ENCODE measurements at regions not wholly inside any gene's neighbourhood (a gene's known extent, or its start where the extent isn't known, plus 50 kb on each side); places are given as distances from the start of the nearest gene placed in this dataset.

DNA sequence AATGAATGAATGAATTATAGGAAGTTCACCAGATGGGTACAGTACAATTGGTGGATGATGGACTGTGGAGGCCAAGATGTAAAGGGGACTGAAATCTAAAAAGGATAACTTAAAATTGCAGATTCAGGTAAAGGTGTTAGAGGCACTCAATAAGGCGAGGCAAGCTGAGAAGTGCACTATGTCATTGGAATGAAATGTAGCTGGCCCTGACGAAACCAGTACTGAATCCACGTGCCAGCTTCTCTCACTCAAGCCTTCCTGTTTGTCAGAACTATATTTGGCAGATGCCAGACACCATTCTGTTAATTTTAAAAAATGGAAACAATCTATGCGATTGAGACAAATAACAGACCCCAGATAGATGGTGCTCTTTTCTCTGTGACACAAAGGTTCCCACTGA, 1039.1 kb upstream of the TENM3 start:
- no peaks in the 10 kb centered on the region for H3K36me3 Mint-ChIP-seq (ENCODE audit: insufficient read depth)
- peaks cover 25% of the 10 kb centered on the region for H3K9me3 Mint-ChIP-seq
- no peak overlapping the region for H3K4me3 Mint-ChIP-seq
- no peaks in the 10 kb centered on the region for H3K27me3 Mint-ChIP-seq
- H3K4me1 Mint-ChIP-seq: no peaks in the 10 kb centered on the region
- no peak overlapping the region for H3K27ac Mint-ChIP-seq (ENCODE audit: low read depth)
- DNase-seq (ENCODE audit: low spot score in 2 of 2) (no peak), ATAC-seq (replicated peaks; ENCODE audit: extremely low read depth, poor library complexity, severe bottlenecking) (no peak)

DNA sequence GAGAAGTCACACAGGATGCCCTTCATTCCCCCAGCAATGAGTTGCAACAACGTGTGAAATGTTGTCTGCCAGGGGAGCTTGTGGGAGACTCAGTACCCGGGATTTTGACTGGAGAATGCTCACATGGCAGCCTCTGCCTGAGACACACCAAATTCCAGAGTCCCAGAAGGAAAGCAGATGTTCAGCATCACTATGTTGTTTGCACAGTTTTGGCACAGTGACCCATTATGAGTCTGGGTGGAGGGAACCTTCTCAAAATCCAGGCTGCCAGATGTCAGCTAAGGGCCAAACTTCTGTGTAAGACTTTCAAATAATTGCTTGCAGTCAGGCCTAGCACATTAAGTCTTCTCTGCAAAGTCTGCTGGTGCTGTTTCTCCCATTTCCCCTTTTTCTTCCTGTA, 1029.7 kb upstream of the TENM3 start:
- Mint-ChIP-seq H3K4me1 (no peaks in the 10 kb centered on the region), H3K4me3 (no peak overlapping the region), H3K36me3 (ENCODE audit: insufficient read depth) (no peaks in the 10 kb centered on the region), H3K27ac (ENCODE audit: low read depth) (no peak overlapping the region), H3K9me3 (peaks cover 20% of the 10 kb centered on the region), H3K27me3 (no peaks in the 10 kb centered on the region)
- DNase-seq (ENCODE audit: low spot score in 2 of 2) (no peak), ATAC-seq (replicated peaks; ENCODE audit: extremely low read depth, poor library complexity, severe bottlenecking) (no peak)

DNA sequence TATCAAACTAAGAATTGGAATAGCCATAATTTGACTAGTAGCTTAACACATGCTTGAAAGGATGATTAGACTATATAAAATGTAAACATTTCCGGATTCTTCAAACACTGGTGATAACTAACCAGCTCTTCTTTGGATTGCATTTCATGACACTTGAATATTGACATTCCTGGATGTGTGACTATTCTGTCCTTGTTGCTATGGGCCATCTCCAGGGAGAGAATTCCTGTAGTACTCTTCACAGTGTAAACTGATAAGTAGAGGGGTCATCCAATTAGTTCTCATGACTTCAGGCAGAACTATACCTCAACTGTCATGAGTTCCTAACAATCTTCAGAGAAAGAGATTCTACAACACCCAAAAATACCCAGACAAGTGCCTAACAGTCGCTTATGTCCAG, 1026.7 kb upstream of the TENM3 start:
- no peak for ATAC-seq (replicated peaks; ENCODE audit: extremely low read depth, poor library complexity, severe bottlenecking)
- peaks cover 17% of the 10 kb centered on the region for H3K9me3 Mint-ChIP-seq
- H3K27me3 Mint-ChIP-seq: no peaks in the 10 kb centered on the region
- no peak overlapping the region for H3K27ac Mint-ChIP-seq (ENCODE audit: low read depth)
- DNase-seq (ENCODE audit: low spot score in 2 of 2): no peak
- no peak overlapping the region for H3K4me3 Mint-ChIP-seq
- no peaks in the 10 kb centered on the region for H3K4me1 Mint-ChIP-seq
- H3K36me3 Mint-ChIP-seq (ENCODE audit: insufficient read depth): no peaks in the 10 kb centered on the region

- ATAC-seq (replicated peaks; ENCODE audit: extremely low read depth, poor library complexity, severe bottlenecking) (no peak), DNase-seq (ENCODE audit: low spot score in 2 of 2) (no peak)
- Mint-ChIP-seq H3K9me3 (peaks cover 9% of the 10 kb centered on the region), H3K27me3 (no peaks in the 10 kb centered on the region), H3K4me3 (no peak overlapping the region), H3K27ac (ENCODE audit: low read depth) (no peak overlapping the region), H3K36me3 (ENCODE audit: insufficient read depth) (no peaks in the 10 kb centered on the region), H3K4me1 (no peaks in the 10 kb centered on the region)
Observed at GRCh38 chr4:181219783-181220416, 1023.3 kb upstream of the TENM3 start.

DNA sequence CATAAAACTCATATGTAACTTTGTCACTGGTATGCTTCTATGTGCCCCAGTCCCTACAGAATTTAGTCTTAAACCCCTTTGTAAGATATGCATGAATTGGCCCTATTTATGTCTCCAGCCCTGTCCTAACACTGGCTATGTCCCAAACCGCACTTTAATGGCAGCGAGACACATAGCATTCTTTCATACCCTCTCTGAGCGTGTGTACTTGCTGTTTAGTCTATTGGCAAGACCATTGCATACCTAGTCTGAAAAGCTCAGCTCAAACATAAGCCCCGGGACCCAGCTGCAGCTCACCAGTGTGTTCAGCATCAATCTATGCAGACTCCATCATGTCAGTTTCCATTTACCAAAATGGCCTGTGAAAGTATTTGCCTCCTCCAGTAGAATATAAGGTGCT, 1018.4 kb upstream of the TENM3 start:
- H3K27ac Mint-ChIP-seq (ENCODE audit: low read depth): no peak overlapping the region
- no peak for DNase-seq (ENCODE audit: low spot score in 2 of 2)
- ATAC-seq (replicated peaks; ENCODE audit: extremely low read depth, poor library complexity, severe bottlenecking): no peak
- no peaks in the 10 kb centered on the region for H3K4me1 Mint-ChIP-seq
- no peaks in the 10 kb centered on the region for H3K36me3 Mint-ChIP-seq (ENCODE audit: insufficient read depth)
- H3K4me3 Mint-ChIP-seq: no peak overlapping the region
- H3K9me3 Mint-ChIP-seq: peaks cover 12% of the 10 kb centered on the region
- no peaks in the 10 kb centered on the region for H3K27me3 Mint-ChIP-seq

- Mint-ChIP-seq H3K27me3 (no peaks in the 10 kb centered on the region), H3K4me1 (no peaks in the 10 kb centered on the region), H3K27ac (ENCODE audit: low read depth) (no peak overlapping the region), H3K9me3 (peaks cover 12% of the 10 kb centered on the region), H3K36me3 (ENCODE audit: insufficient read depth) (no peaks in the 10 kb centered on the region), H3K4me3 (no peak overlapping the region)
- ATAC-seq (replicated peaks; ENCODE audit: extremely low read depth, poor library complexity, severe bottlenecking): no peak
- no peak for DNase-seq (ENCODE audit: low spot score in 2 of 2)
Observed at GRCh38 chr4:181225616-181226261, 1017.5 kb upstream of the TENM3 start.

- H3K27ac Mint-ChIP-seq (ENCODE audit: low read depth): no peak overlapping the region
- H3K27me3 Mint-ChIP-seq: no peaks in the 10 kb centered on the region
- H3K9me3 Mint-ChIP-seq: no peaks in the 10 kb centered on the region
- no peaks in the 10 kb centered on the region for H3K4me1 Mint-ChIP-seq
- no peak for ATAC-seq (replicated peaks; ENCODE audit: extremely low read depth, poor library complexity, severe bottlenecking)
- no peaks in the 10 kb centered on the region for H3K36me3 Mint-ChIP-seq (ENCODE audit: insufficient read depth)
- DNase-seq (ENCODE audit: low spot score in 2 of 2): no peak
- no peak overlapping the region for H3K4me3 Mint-ChIP-seq
Observed at GRCh38 chr4:181234951-181235680, 1008.1 kb upstream of the TENM3 start.

GRCh38 chr4:181245326-181245725, 997.9 kb upstream of the TENM3 start:
- Mint-ChIP-seq H3K36me3 (ENCODE audit: insufficient read depth) (no peaks in the 10 kb centered on the region), H3K4me3 (no peak overlapping the region), H3K27ac (ENCODE audit: low read depth) (no peak overlapping the region), H3K4me1 (no peaks in the 10 kb centered on the region), H3K27me3 (no peaks in the 10 kb centered on the region), H3K9me3 (peaks cover 9% of the 10 kb centered on the region)
- ATAC-seq (replicated peaks; ENCODE audit: extremely low read depth, poor library complexity, severe bottlenecking) (no peak), DNase-seq (ENCODE audit: low spot score in 2 of 2) (no peak)

DNA sequence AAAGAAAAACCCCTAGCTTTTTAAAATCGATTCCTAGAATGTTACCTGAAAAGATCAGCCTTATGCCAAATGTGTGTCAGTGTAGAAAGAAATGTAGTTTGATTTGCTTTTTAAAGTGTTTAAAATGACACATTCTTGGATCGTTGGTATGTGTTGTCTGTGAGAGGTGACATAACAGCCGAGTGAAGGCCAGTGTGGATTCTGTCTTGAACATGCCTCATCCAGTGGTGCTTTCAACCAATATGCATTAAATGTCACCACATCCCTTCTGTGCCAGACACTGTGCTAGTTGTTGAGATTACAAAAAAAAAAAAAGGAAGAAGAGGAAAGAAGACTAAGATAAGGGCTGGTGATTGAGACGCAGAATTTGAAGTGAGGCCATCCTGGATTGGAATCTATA, 994.2 kb upstream of the TENM3 start:
- no peaks in the 10 kb centered on the region for H3K36me3 Mint-ChIP-seq (ENCODE audit: insufficient read depth)
- no peak overlapping the region for H3K27ac Mint-ChIP-seq (ENCODE audit: low read depth)
- no peak for DNase-seq (ENCODE audit: low spot score in 2 of 2)
- H3K4me1 Mint-ChIP-seq: no peaks in the 10 kb centered on the region
- no peak overlapping the region for H3K4me3 Mint-ChIP-seq
- H3K27me3 Mint-ChIP-seq: no peaks in the 10 kb centered on the region
- H3K9me3 Mint-ChIP-seq: peaks cover 18% of the 10 kb centered on the region
- no peak for ATAC-seq (replicated peaks; ENCODE audit: extremely low read depth, poor library complexity, severe bottlenecking)

DNA sequence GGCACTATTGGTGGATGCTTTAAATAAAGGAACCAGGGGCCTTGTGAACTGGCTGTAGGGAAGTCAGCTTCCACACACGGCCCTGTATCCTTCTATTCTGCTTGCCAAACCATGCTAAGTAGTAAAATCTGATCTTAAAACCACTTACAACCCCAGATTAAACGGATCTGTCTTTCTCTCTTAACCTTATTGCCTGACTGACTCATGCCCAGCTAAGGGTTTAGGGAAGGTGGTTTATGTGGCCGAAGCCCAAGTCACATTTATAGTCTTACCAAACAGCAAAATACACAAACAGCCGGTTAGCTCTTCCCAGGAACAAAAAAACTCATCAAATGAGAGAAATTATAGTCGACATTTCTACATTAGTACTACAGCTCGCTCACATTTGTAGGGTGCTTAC, 988.4 kb upstream of the TENM3 start:
- Mint-ChIP-seq H3K27ac (ENCODE audit: low read depth) (no peak overlapping the region), H3K4me1 (no peaks in the 10 kb centered on the region), H3K4me3 (no peak overlapping the region), H3K36me3 (ENCODE audit: insufficient read depth) (no peaks in the 10 kb centered on the region), H3K27me3 (no peaks in the 10 kb centered on the region), H3K9me3 (peaks cover 17% of the 10 kb centered on the region)
- DNase-seq (ENCODE audit: low spot score in 2 of 2): no peak
- ATAC-seq (replicated peaks; ENCODE audit: extremely low read depth, poor library complexity, severe bottlenecking): no peak

DNA sequence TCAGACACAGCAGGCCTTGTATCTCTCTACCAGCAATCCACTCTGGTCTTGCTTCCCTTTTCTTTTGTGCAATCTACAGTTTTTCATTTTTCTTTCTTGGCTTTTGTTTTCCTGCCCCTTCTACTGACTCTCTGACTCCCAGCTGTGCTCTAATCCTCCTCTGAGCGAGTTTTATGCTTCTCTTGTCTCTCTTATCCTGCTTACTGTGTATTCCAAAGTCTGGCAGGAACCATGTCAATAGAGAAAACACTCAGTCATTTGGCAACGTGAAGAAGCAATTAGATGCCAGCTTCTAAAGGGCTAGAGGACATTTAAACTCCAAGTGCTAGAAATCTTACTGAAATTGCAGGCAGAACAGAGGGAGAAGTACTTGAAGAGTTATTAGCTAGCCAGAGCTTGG, 984.6 kb upstream of the TENM3 start:
- ATAC-seq (replicated peaks; ENCODE audit: extremely low read depth, poor library complexity, severe bottlenecking): no peak
- no peaks in the 10 kb centered on the region for H3K27me3 Mint-ChIP-seq
- H3K36me3 Mint-ChIP-seq (ENCODE audit: insufficient read depth): no peaks in the 10 kb centered on the region
- DNase-seq (ENCODE audit: low spot score in 2 of 2): no peak
- peaks cover 13% of the 10 kb centered on the region for H3K9me3 Mint-ChIP-seq
- H3K27ac Mint-ChIP-seq (ENCODE audit: low read depth): no peak overlapping the region
- no peaks in the 10 kb centered on the region for H3K4me1 Mint-ChIP-seq
- H3K4me3 Mint-ChIP-seq: no peak overlapping the region

GRCh38 chr4:181259081-181259709, 984.0 kb upstream of the TENM3 start:
- ATAC-seq (replicated peaks; ENCODE audit: extremely low read depth, poor library complexity, severe bottlenecking) (no peak), DNase-seq (ENCODE audit: low spot score in 2 of 2) (no peak)
- Mint-ChIP-seq H3K27ac (ENCODE audit: low read depth) (no peak overlapping the region), H3K4me1 (no peaks in the 10 kb centered on the region), H3K9me3 (peaks cover 13% of the 10 kb centered on the region), H3K27me3 (no peaks in the 10 kb centered on the region), H3K4me3 (no peak overlapping the region), H3K36me3 (ENCODE audit: insufficient read depth) (no peaks in the 10 kb centered on the region)

- ATAC-seq (replicated peaks; ENCODE audit: extremely low read depth, poor library complexity, severe bottlenecking): no peak
- Mint-ChIP-seq H3K27ac (ENCODE audit: low read depth) (no peak overlapping the region), H3K4me3 (no peak overlapping the region), H3K27me3 (no peaks in the 10 kb centered on the region), H3K4me1 (no peaks in the 10 kb centered on the region), H3K36me3 (ENCODE audit: insufficient read depth) (no peaks in the 10 kb centered on the region), H3K9me3 (peaks cover 19% of the 10 kb centered on the region)
- DNase-seq (ENCODE audit: low spot score in 2 of 2): no peak
Observed at GRCh38 chr4:181261279-181261678, 981.9 kb upstream of the TENM3 start.

All from central memory CD8-positive, alpha-beta T cell (primary cell).